DND-41 (cell line): ENCODE measurements at regions not wholly inside any gene's neighbourhood (a gene's known extent, or its start where the extent isn't known, plus 50 kb on each side); places are given as distances from the start of the nearest gene placed in this dataset.

Source experiments
- CTCF ChIP-seq: IDR thresholded peaks from 2 replicates; pipeline ENCODE4 v1.5.1; 2012; ENCODE audit warnings: borderline replicate concordance, low read length, moderate library complexity, mild to moderate bottlenecking; ENCODE audit not compliant: poor library complexity, severe bottlenecking; ENCODE audit errors: extremely low read depth
- EZH2 ChIP-seq: IDR thresholded peaks from 3 replicates; pipeline ENCODE4 v1.6.1; 2012; ENCODE audit warnings: borderline replicate concordance, low read depth, mild to moderate bottlenecking, moderate library complexity, low read length, inconsistent platforms; ENCODE audit not compliant: severe bottlenecking

GRCh38 chr7:36039243-36039642, 113.8 kb upstream of the EEPD1 start:
- TF ChIP-seq CTCF (no peak), EZH2 (no peak)
